GM12873 (cell line): ENCODE measurements at regions not wholly inside any gene's neighbourhood (a gene's known extent, or its start where the extent isn't known, plus 50 kb on each side); places are given as distances from the start of the nearest gene placed in this dataset.

ENCODE experiments used
- TF ChIP-seq, protein P1 (sequence below): IDR thresholded peaks from 2 replicates; pipeline ENCODE4 v1.5.1; 2012; ENCODE audit warnings: low read depth, mild to moderate bottlenecking, moderate library complexity, low read length, control low read depth; ENCODE audit not compliant: insufficient read depth; ENCODE audit errors: missing control alignments

GRCh38 chr2:82023710-82024109, 1719.2 kb upstream of the LRRTM1 start:
- TF ChIP-seq, protein P1, sequence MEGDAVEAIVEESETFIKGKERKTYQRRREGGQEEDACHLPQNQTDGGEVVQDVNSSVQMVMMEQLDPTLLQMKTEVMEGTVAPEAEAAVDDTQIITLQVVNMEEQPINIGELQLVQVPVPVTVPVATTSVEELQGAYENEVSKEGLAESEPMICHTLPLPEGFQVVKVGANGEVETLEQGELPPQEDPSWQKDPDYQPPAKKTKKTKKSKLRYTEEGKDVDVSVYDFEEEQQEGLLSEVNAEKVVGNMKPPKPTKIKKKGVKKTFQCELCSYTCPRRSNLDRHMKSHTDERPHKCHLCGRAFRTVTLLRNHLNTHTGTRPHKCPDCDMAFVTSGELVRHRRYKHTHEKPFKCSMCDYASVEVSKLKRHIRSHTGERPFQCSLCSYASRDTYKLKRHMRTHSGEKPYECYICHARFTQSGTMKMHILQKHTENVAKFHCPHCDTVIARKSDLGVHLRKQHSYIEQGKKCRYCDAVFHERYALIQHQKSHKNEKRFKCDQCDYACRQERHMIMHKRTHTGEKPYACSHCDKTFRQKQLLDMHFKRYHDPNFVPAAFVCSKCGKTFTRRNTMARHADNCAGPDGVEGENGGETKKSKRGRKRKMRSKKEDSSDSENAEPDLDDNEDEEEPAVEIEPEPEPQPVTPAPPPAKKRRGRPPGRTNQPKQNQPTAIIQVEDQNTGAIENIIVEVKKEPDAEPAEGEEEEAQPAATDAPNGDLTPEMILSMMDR = no peak

DNA sequence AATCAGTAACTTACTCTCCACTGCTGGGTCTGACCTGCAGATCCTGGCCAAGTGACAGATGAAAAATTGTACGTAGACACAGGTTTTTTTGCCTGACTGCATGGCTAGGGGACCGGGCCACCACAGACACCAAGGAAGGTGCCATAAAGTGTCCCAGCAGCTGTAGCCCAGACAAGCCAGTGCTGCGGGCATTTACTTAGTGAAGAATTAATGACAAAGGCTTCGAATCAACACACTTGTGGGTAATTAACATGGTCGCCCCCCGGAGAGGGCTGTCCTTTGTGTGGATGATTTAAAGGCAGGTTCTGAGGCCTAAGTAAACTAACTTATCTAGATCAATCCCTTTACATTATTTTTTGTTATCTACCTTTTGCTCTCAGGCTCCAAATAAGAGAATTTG, 1709.1 kb upstream of the LRRTM1 start:
- TF ChIP-seq, protein P1 = no peak

DNA sequence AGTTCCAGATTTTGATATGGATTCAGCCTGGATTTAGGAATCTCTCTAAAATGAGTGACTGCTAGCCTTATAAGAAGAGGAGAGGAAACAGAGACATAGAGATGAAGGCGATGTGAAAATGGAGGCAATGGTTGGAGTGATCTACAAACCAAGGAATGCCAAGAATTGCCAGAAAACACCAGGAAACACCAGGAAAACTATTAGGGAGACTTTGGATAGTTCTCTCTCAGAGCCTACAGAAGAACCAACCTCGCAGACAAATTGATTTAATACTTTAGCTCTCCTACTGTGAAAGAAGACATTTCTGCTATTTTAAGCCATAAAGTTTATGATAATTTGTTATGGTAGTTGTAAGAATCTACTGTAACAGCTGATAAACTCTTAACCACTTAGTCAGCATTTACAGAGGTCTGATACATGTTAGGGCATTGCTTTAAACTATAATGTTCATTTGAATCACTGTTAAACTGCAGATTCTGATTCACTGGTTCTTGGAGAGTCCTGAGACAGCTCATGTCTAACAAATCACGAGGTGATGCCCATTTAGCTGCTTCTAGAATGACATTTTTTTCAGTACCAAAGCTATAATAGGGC, 1702.6 kb upstream of the LRRTM1 start:
- TF ChIP-seq, protein P1 = no peak

GRCh38 chr2:82001614-82002013, 1697.1 kb upstream of the LRRTM1 start:
- TF ChIP-seq, protein P1 = no peak

DNA sequence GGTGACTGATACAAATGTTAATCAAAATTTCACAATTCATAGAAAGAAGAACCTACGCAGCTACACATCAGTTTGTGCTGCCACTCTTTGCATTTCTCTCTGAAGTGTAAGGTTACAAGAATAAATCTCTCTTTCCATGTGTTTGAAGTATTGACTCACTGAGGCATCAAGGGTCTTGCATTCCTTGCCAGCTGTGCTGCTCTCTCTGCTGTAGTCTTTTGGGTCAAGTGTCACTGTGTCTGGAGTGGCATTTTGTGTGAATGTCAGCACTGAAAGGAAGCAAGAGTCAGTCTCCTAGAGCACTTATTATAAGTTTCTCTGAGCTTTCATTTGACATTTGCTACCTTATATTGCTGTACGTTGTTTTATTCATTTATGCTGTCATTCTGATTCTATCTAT, 1696.1 kb upstream of the LRRTM1 start:
- TF ChIP-seq, protein P1 = no peak

- TF ChIP-seq, protein P1 = no peak
These were observed 1691.8 kb upstream of the LRRTM1 start for GRCh38 chr2:81996332-81996731.

- TF ChIP-seq, protein P1 = no peak
These were observed 1686.7 kb upstream of the LRRTM1 start for GRCh38 chr2:81991282-81991681.

DNA sequence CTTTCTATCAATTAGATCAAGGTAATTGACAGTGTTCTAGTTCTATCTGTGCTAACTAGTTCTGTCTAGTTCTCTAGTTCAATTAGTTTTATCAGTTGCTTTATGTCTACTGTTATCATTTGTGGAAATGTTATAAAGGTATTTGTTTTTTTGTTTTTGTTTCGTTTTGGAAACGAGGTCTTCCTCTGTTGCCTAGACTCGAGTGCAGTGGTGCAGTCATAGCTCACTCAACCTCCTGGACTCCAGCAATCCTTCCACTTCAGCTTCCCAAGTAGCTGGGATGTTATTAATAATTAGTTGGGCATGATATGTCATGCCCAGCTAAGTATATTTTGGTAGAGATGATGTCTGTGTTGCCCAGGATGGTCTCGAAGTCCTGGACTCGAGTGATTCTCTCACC, 1682.8 kb upstream of the LRRTM1 start:
- TF ChIP-seq, protein P1 = no peak
